Osteoblast (primary cell): ENCODE measurements at regions not wholly inside any gene's neighbourhood (a gene's known extent, or its start where the extent isn't known, plus 50 kb on each side); places are given as distances from the start of the nearest gene placed in this dataset.

ENCODE experiments used
- DNase-seq: peaks from one replicate; pipeline ENCODE4 v3.0.0; 2011; ENCODE audit warnings: low spot score, mixed read lengths; ENCODE audit not compliant: insufficient read length; ENCODE audit errors: missing footprints
- H2AFZ ChIP-seq: 2 replicates; pipeline ENCODE4 v1.6.0; 2011; ENCODE audit warnings: mild to moderate bottlenecking, low read length
- H3K27ac ChIP-seq: 2 replicates; pipeline ENCODE4 v1.5.1; 2011; ENCODE audit warnings: mild to moderate bottlenecking, low read depth, low read length, moderate library complexity
- H3K27me3 ChIP-seq: 2 replicates; pipeline ENCODE4 v1.6.0; 2012; ENCODE audit warnings: mild to moderate bottlenecking, control low read depth, inconsistent platforms, low read length, moderate library complexity; ENCODE audit not compliant: insufficient read depth
- H3K36me3 ChIP-seq: 2 replicates; pipeline ENCODE4 v1.5.1; 2011; ENCODE audit warnings: mild to moderate bottlenecking, low read length, control low read depth, moderate library complexity; ENCODE audit not compliant: insufficient read depth
- H3K4me1 ChIP-seq: 2 replicates; pipeline ENCODE4 v1.5.1; 2011; ENCODE audit warnings: mild to moderate bottlenecking, low read length, control low read depth, moderate library complexity; ENCODE audit not compliant: insufficient read depth
- H3K4me2 ChIP-seq: 2 replicates; pipeline ENCODE4 v1.6.0; 2011; ENCODE audit warnings: mild to moderate bottlenecking, low read length; ENCODE audit not compliant: insufficient read depth
- H3K4me3 ChIP-seq: fragments of 200-600 bp; sonication (generic); 3 replicates; pipeline ENCODE4 v1.5.1; 2012; ENCODE audit warnings: mild to moderate bottlenecking, low read length, inconsistent platforms; ENCODE audit not compliant: insufficient read depth
- H3K79me2 ChIP-seq: 2 replicates; pipeline ENCODE4 v1.6.0; 2012; ENCODE audit warnings: mild to moderate bottlenecking, low read length, control low read depth, inconsistent platforms; ENCODE audit not compliant: insufficient read depth
- H3K9me3 ChIP-seq: 2 replicates; pipeline ENCODE4 v1.5.1; 2011; ENCODE audit warnings: low read depth, low read length, control low read depth
- H4K20me1 ChIP-seq: 2 replicates; pipeline ENCODE4 v1.6.0; 2012; ENCODE audit warnings: mild to moderate bottlenecking, low read length, control low read depth; ENCODE audit not compliant: insufficient read depth
- TF ChIP-seq, protein P1 (sequence below): IDR thresholded peaks from 2 replicates; pipeline ENCODE4 v1.5.1; 2011; ENCODE audit warnings: mild to moderate bottlenecking, low read depth, low read length, moderate library complexity; ENCODE audit errors: extremely low read depth

- no peaks in the 10 kb centered on the region for H3K36me3 ChIP-seq
- H3K4me3 ChIP-seq: no peak overlapping the region
- TF ChIP-seq, protein P1, sequence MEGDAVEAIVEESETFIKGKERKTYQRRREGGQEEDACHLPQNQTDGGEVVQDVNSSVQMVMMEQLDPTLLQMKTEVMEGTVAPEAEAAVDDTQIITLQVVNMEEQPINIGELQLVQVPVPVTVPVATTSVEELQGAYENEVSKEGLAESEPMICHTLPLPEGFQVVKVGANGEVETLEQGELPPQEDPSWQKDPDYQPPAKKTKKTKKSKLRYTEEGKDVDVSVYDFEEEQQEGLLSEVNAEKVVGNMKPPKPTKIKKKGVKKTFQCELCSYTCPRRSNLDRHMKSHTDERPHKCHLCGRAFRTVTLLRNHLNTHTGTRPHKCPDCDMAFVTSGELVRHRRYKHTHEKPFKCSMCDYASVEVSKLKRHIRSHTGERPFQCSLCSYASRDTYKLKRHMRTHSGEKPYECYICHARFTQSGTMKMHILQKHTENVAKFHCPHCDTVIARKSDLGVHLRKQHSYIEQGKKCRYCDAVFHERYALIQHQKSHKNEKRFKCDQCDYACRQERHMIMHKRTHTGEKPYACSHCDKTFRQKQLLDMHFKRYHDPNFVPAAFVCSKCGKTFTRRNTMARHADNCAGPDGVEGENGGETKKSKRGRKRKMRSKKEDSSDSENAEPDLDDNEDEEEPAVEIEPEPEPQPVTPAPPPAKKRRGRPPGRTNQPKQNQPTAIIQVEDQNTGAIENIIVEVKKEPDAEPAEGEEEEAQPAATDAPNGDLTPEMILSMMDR: no peak
- H3K4me1 ChIP-seq: no peaks in the 10 kb centered on the region
- H2AFZ ChIP-seq: no peak overlapping the region
- DNase-seq: no peak
- H3K27me3 ChIP-seq: no peaks in the 10 kb centered on the region
- no peaks in the 10 kb centered on the region for H4K20me1 ChIP-seq
- H3K27ac ChIP-seq: no peak overlapping the region
- no peak overlapping the region for H3K4me2 ChIP-seq
- H3K79me2 ChIP-seq: no peaks in the 10 kb centered on the region
- H3K9me3 ChIP-seq: no peaks in the 10 kb centered on the region
These were observed 105.0 kb upstream of the MON1B start for GRCh38 chr16:77085981-77086380.

DNA sequence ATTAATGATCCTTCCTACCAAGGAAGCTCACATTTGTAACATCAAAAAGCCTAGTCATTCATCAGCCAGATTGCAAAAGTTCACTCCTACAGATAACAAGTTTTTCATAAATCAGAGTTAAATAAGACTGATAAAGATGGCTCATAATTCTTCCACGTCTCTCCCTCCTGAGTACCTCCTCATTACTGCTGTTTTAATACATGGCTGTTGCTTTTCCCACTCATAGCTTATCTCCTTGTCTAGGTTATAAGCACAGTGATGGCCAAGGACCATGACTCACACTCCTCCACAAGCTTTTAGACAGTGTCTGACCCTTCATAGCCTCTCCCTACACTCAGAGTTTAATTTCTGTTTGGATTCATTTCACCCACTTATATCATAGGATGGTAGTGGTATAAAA, 100.9 kb upstream of the MON1B start:
- TF ChIP-seq, protein P1: no peak
- DNase-seq: no peak
- Histone ChIP-seq H3K36me3 (no peaks in the 10 kb centered on the region), H2AFZ (no peak overlapping the region), H3K27me3 (no peaks in the 10 kb centered on the region), H3K4me3 (no peak overlapping the region), H3K4me1 (no peaks in the 10 kb centered on the region), H3K4me2 (no peak overlapping the region), H3K27ac (no peak overlapping the region), H3K79me2 (no peaks in the 10 kb centered on the region), H3K9me3 (no peaks in the 10 kb centered on the region), H4K20me1 (no peaks in the 10 kb centered on the region)

GRCh38 chr16:77093309-77093708, 97.7 kb upstream of the MON1B start:
- TF ChIP-seq, protein P1: no peak
- DNase-seq: no peak
- Histone ChIP-seq H3K9me3 (no peaks in the 10 kb centered on the region), H4K20me1 (no peaks in the 10 kb centered on the region), H3K4me1 (no peaks in the 10 kb centered on the region), H3K36me3 (no peaks in the 10 kb centered on the region), H3K4me3 (no peak overlapping the region), H2AFZ (no peak overlapping the region), H3K27ac (no peak overlapping the region), H3K79me2 (no peaks in the 10 kb centered on the region), H3K4me2 (no peak overlapping the region), H3K27me3 (no peaks in the 10 kb centered on the region)

GRCh38 chr16:77093999-77094398, 97.0 kb upstream of the MON1B start:
- H3K4me1 ChIP-seq: no peaks in the 10 kb centered on the region
- H3K27ac ChIP-seq: no peak overlapping the region
- no peaks in the 10 kb centered on the region for H3K79me2 ChIP-seq
- H3K36me3 ChIP-seq: no peaks in the 10 kb centered on the region
- TF ChIP-seq, protein P1: no peak
- no peaks in the 10 kb centered on the region for H3K27me3 ChIP-seq
- H3K4me3 ChIP-seq: no peak overlapping the region
- no peak overlapping the region for H2AFZ ChIP-seq
- H3K9me3 ChIP-seq: no peaks in the 10 kb centered on the region
- H4K20me1 ChIP-seq: no peaks in the 10 kb centered on the region
- H3K4me2 ChIP-seq: no peak overlapping the region
- DNase-seq: no peak
